ENCODE measurements at regions not wholly inside any gene's neighbourhood (a gene's known extent, or its start where the extent isn't known, plus 50 kb on each side); places are given as distances from the start of the nearest gene placed in this dataset.

- no peak for DNase-seq (ENCODE audit: low read depth in 2 of 2)
These were observed 56.3 kb upstream of the EYA4 start for GRCh38 chr6:133184798-133185372.

GRCh38 chr6:133185731-133186130 lies 55.4 kb upstream of the EYA4 start:
- DNase-seq (ENCODE audit: low read depth in 2 of 2): no peak

- no peak for DNase-seq (ENCODE audit: low read depth in 2 of 2)
These were observed 54.0 kb upstream of the EYA4 start for GRCh38 chr6:133187114-133187513.

- DNase-seq (ENCODE audit: low read depth in 2 of 2): no peak
These were observed 53.3 kb upstream of the EYA4 start for GRCh38 chr6:133187657-133188453.

- no peak for DNase-seq (ENCODE audit: low read depth in 2 of 2)
These were observed 50.2 kb upstream of the EYA4 start for GRCh38 chr6:133190912-133191311.

- DNase-seq (ENCODE audit: low read depth in 2 of 2): no peak
These were observed 49.8 kb upstream of the EYA4 start for GRCh38 chr6:133191323-133191722.

Data from stimulated activated CD8-positive, alpha-beta memory T cell treated with anti-CD3 and anti-CD28 coated beads, Interleukin-15, amount 100 ng/mL, for 48 hours (primary cell).